Endothelial cell (in vitro differentiated cells): ENCODE measurements at regions not wholly inside any gene's neighbourhood (a gene's known extent, or its start where the extent isn't known, plus 50 kb on each side); places are given as distances from the start of the nearest gene placed in this dataset.

Source experiments
- DNase-seq: peaks from one replicate; pipeline ENCODE4 v3.0.0; 2021; ENCODE audit warnings: low spot score
- H3K27ac Mint-ChIP-seq: one replicate; pipeline ENCODE4 v1.8.0; 2021; ENCODE audit warnings: mixed read lengths, inconsistent platforms; ENCODE audit not compliant: unreplicated experiment
- H3K27me3 Mint-ChIP-seq: one replicate; pipeline ENCODE4 v1.8.0; 2021; ENCODE audit warnings: mild to moderate bottlenecking, moderate library complexity, mixed read lengths, inconsistent platforms; ENCODE audit not compliant: unreplicated experiment
- H3K36me3 Mint-ChIP-seq: one replicate; pipeline ENCODE4 v1.8.0; 2021; ENCODE audit warnings: mild to moderate bottlenecking, low read depth, mixed read lengths, inconsistent platforms; ENCODE audit not compliant: unreplicated experiment
- H3K4me1 Mint-ChIP-seq: one replicate; pipeline ENCODE4 v1.8.0; 2021; ENCODE audit warnings: mild to moderate bottlenecking, mixed read lengths, inconsistent platforms; ENCODE audit not compliant: unreplicated experiment
- H3K4me3 Mint-ChIP-seq: one replicate; pipeline ENCODE4 v1.8.0; 2021; ENCODE audit warnings: mild to moderate bottlenecking, mixed read lengths, inconsistent platforms; ENCODE audit not compliant: unreplicated experiment
- H3K9me3 Mint-ChIP-seq: one replicate; pipeline ENCODE4 v1.8.0; 2021; ENCODE audit warnings: mixed read lengths, inconsistent platforms; ENCODE audit not compliant: unreplicated experiment
- TF ChIP-seq, protein P1 (sequence below): fragments of 200-600 bp; sonication (generic); IDR thresholded peaks from one replicate; pipeline ENCODE4 v1.5.0; 2021; ENCODE audit warnings: antibody characterized with exemption; ENCODE audit not compliant: unreplicated experiment

DNA sequence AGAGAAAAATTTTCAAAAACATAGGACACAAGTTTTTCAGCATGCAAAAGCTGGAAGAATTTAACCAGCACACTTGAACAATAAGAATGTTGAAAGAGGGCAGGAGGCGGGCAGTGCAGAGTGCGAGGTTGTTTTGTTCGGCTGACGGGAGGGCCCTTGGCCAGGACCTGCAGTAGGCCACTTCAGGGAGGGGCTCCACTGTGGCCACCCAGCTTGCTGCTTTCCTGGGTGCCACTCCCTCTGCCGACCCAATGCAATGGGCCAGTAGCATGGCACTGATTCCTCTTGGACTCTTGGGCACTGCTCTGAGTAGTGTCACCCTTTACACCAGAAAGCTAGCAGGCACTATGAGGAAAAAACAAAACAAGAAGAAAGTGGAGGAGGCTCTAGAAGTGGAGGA is 92.9 kb downstream of the SNRPE start:
- Mint-ChIP-seq H3K27me3 (peaks cover 6% of the 10 kb centered on the region), H3K4me1 (no peaks in the 10 kb centered on the region), H3K4me3 (peak overlapping the region; percentile 54), H3K36me3 (peaks cover 19% of the 10 kb centered on the region), H3K27ac (no peak overlapping the region), H3K9me3 (peaks cover 13% of the 10 kb centered on the region)
- DNase-seq = no peak
- TF ChIP-seq, protein P1, sequence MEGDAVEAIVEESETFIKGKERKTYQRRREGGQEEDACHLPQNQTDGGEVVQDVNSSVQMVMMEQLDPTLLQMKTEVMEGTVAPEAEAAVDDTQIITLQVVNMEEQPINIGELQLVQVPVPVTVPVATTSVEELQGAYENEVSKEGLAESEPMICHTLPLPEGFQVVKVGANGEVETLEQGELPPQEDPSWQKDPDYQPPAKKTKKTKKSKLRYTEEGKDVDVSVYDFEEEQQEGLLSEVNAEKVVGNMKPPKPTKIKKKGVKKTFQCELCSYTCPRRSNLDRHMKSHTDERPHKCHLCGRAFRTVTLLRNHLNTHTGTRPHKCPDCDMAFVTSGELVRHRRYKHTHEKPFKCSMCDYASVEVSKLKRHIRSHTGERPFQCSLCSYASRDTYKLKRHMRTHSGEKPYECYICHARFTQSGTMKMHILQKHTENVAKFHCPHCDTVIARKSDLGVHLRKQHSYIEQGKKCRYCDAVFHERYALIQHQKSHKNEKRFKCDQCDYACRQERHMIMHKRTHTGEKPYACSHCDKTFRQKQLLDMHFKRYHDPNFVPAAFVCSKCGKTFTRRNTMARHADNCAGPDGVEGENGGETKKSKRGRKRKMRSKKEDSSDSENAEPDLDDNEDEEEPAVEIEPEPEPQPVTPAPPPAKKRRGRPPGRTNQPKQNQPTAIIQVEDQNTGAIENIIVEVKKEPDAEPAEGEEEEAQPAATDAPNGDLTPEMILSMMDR = no peak

DNA sequence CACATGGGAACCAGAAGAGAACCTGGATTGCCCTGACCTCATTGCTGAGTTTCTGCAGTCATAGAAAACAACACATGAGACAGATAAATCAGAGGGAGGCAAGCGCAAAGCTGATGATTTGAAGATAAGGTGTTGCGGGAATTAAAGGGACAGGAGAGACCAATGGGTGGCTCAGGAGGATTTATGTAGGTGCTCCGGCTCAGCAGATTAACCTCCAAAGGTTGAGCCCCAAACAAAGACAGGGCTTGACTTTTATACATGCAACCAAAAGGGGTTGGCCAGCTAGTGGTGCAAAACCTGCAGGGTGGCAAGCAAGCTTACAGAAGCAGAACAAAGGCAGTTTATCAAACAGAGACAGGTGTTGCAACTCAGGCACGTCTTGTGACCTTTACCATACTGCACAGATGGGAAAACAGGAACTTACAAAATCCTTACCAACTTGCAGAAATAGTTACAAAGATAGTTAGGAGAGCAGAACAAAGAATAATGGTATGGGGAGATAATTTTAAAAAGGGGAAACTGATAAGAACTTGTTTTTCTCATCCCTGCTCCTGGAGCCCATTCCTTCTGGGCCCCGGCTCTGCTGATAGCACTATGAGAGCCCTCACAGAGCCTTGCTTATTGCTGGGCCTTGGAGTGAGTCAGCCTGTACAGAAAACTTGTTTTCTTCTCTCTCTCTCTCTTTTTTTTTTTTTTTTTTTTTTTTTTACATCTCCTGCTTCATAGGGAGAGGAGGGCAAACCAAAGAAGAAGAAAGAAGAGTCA is 93.6 kb downstream of the SNRPE start:
- DNase-seq = no peak
- TF ChIP-seq, protein P1 = no peak

DNA sequence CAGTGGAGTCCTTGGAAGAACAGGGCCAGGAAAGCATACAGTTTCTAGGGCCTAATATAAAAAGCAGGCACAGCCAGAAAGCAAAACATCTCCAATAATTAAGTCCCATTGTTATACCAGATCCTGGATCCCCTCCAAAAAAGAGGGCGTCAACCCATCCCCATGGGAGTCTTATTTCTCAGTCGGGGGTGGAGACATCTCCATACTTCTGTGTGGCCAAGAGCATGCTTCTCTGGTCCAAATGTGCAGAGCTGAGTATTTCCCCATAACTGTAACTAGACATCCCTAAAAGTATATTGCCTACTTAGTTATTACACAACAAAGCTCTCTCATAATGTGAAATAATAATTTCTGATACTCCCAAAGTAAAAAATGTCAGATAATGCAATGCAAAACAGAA is 104.2 kb upstream of the SOX13 start:
- TF ChIP-seq, protein P1 = no peak
- H3K4me1 Mint-ChIP-seq = no peaks in the 10 kb centered on the region
- DNase-seq = no peak
- no peaks in the 10 kb centered on the region for H3K9me3 Mint-ChIP-seq
- no peaks in the 10 kb centered on the region for H3K27me3 Mint-ChIP-seq
- H3K4me3 Mint-ChIP-seq = no peak overlapping the region
- H3K36me3 Mint-ChIP-seq = peaks cover 3% of the 10 kb centered on the region
- H3K27ac Mint-ChIP-seq = no peak overlapping the region

More for the DNA sequence above, 93.6 kb downstream of the SNRPE start:
- H3K4me1 Mint-ChIP-seq = no peaks in the 10 kb centered on the region
- peak overlapping the region; percentile 54 for H3K4me3 Mint-ChIP-seq
- H3K27ac Mint-ChIP-seq = no peak overlapping the region
- peaks cover 6% of the 10 kb centered on the region for H3K27me3 Mint-ChIP-seq
- peaks cover 19% of the 10 kb centered on the region for H3K36me3 Mint-ChIP-seq
- H3K9me3 Mint-ChIP-seq = peaks cover 13% of the 10 kb centered on the region

DNA sequence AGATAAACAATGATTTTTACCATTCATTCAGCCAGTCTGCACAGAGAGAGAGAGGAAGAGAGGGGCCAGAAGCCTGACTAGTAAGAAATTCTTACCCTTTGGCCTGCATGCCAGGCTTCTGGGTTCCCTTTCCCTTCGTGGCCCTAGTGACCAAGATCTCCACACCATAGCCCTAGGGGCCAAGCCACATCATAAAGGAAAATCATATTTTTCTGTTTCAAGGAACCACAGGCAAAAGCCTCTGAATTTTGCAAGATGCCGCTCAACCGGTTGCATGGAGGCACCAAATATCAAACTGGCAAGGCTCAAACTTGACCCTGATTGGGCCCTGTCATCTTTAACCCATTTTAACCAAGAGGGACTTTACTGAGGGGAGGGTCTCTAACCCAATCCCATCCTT is 103.1 kb upstream of the SOX13 start:
- DNase-seq = no peak
- TF ChIP-seq, protein P1 = no peak
- H3K4me3 Mint-ChIP-seq = no peak overlapping the region
- no peak overlapping the region for H3K27ac Mint-ChIP-seq
- H3K4me1 Mint-ChIP-seq = no peaks in the 10 kb centered on the region
- no peaks in the 10 kb centered on the region for H3K9me3 Mint-ChIP-seq
- peaks cover 3% of the 10 kb centered on the region for H3K36me3 Mint-ChIP-seq
- no peaks in the 10 kb centered on the region for H3K27me3 Mint-ChIP-seq

DNA sequence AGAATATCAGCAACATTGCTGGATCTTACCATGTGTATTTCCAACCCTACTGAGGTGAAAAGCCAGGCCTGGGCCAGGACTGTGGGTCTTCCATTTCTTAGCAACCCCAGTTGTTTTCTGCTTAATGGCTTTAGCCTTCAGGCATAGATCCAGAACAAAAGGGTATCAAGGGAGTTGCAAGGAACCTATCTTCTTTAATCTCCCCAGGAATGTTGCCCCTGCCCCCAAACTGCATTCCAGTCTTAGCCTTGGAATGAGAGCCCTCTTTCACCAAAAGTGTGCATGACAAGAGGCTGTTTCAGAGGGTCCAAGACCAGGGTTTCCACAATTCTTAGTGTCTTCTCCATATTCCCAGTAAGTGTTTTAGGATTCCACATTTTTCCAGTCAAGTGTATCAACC is 87.9 kb upstream of the SOX13 start:
- no peak overlapping the region for H3K4me3 Mint-ChIP-seq
- no peaks in the 10 kb centered on the region for H3K4me1 Mint-ChIP-seq
- H3K27ac Mint-ChIP-seq = no peak overlapping the region
- H3K9me3 Mint-ChIP-seq = peaks cover 4% of the 10 kb centered on the region
- TF ChIP-seq, protein P1 = no peak
- peaks cover 2% of the 10 kb centered on the region for H3K27me3 Mint-ChIP-seq
- no peaks in the 10 kb centered on the region for H3K36me3 Mint-ChIP-seq
- DNase-seq = no peak
